Keratinocyte (primary cell): ENCODE measurements at regions not wholly inside any gene's neighbourhood (a gene's known extent, or its start where the extent isn't known, plus 50 kb on each side); places are given as distances from the start of the nearest gene placed in this dataset.

Source experiments
- DNase-seq: peaks from one replicate; pipeline ENCODE4 v3.0.0-alpha.2; 2011; ENCODE audit warnings: low read depth, missing footprints, low spot score
- FAIRE-seq: peaks from 2 replicates; lab custom pipeline; 2011; peaks lifted over from hg19 to GRCh38; lab: Jason Lieb, UNC
- H2AFZ ChIP-seq: 2 replicates; pipeline ENCODE4 v1.6.0; 2012; ENCODE audit warnings: low read length, control low read depth, inconsistent platforms; ENCODE audit not compliant: control insufficient read depth
- H3K27ac ChIP-seq: 2 replicates; pipeline ENCODE4 v1.5.1; 2011; ENCODE audit warnings: low read length; ENCODE audit not compliant: control insufficient read depth, insufficient read depth
- H3K27me3 ChIP-seq: 3 replicates; pipeline ENCODE4 v1.6.0; 2011; ENCODE audit warnings: low read length; ENCODE audit not compliant: control insufficient read depth, insufficient read depth; ENCODE audit errors: extremely low read depth
- H3K36me3 ChIP-seq, 2 experiments: 2 replicates in 1 of 2; 3 replicates in 1 of 2; pipeline ENCODE4 v1.5.1; 2011; ENCODE audit warnings: low read length in 2 of 2, mild to moderate bottlenecking in 1 of 2; ENCODE audit not compliant: control insufficient read depth in 2 of 2, insufficient read depth in 2 of 2; ENCODE audit errors: extremely low read depth in 1 of 2
- H3K4me1 ChIP-seq: 3 replicates; pipeline ENCODE4 v1.5.1; 2011; ENCODE audit warnings: low read length; ENCODE audit not compliant: control insufficient read depth, insufficient read depth; ENCODE audit errors: extremely low read depth
- H3K4me2 ChIP-seq: 3 replicates; pipeline ENCODE4 v1.6.0; 2011; ENCODE audit warnings: low read depth, low read length; ENCODE audit not compliant: control insufficient read depth, insufficient read depth; ENCODE audit errors: extremely low read depth
- H3K4me3 ChIP-seq, 3 experiments: fragments of 200-600 bp in 1 of 3; sonication (generic) in 1 of 3; 2 replicates in 2 of 3; 3 replicates in 1 of 3; pipeline ENCODE4 v1.5.1; 2011 to 2016; ENCODE audit warnings: low read length in 3 of 3, mild to moderate bottlenecking in 3 of 3, control low read depth in 2 of 3, inconsistent platforms in 1 of 3, low read depth in 1 of 3, mixed read lengths in 1 of 3, mixed run types in 1 of 3, moderate library complexity in 1 of 3; ENCODE audit not compliant: control insufficient read depth in 2 of 3, insufficient read depth in 2 of 3; ENCODE audit errors: extremely low read depth in 1 of 3
- H3K79me2 ChIP-seq: 2 replicates; pipeline ENCODE4 v1.6.0; 2012; ENCODE audit warnings: low read length; ENCODE audit not compliant: control insufficient read depth, insufficient read depth
- H3K9ac ChIP-seq: 3 replicates; pipeline ENCODE4 v1.6.0; 2011; ENCODE audit warnings: low read length; ENCODE audit not compliant: control insufficient read depth, insufficient read depth; ENCODE audit errors: extremely low read depth
- H3K9me1 ChIP-seq: 3 replicates; pipeline ENCODE4 v1.6.0; 2011; ENCODE audit warnings: low read length; ENCODE audit not compliant: control insufficient read depth, insufficient read depth; ENCODE audit errors: extremely low read depth
- H3K9me3 ChIP-seq: 2 replicates; pipeline ENCODE4 v1.5.1; 2012; ENCODE audit warnings: low read depth, low read length; ENCODE audit not compliant: control insufficient read depth
- H4K20me1 ChIP-seq: 3 replicates; pipeline ENCODE4 v1.6.0; 2011; ENCODE audit warnings: low read length; ENCODE audit not compliant: control insufficient read depth, insufficient read depth; ENCODE audit errors: extremely low read depth
- CTCF ChIP-seq, 3 experiments: IDR thresholded peaks in 1 of 3; conservative IDR thresholded peaks in 1 of 3; optimal IDR thresholded peaks in 1 of 3; 2 replicates in 2 of 3; 3 replicates in 1 of 3; pipeline versions ENCODE3 to v1.5.1; 2011; ENCODE audit warnings: low read length in 3 of 3, mild to moderate bottlenecking in 3 of 3, moderate library complexity in 2 of 3, control low read depth in 1 of 3, inconsistent platforms in 1 of 3; ENCODE audit not compliant: insufficient read depth in 2 of 3; ENCODE audit errors: extremely low read depth in 1 of 3
- EZH2 ChIP-seq: IDR thresholded peaks from one replicate; pipeline ENCODE4 v1.6.1; 2012; ENCODE audit warnings: inconsistent platforms, mild to moderate bottlenecking, low read length, moderate library complexity
- dilution Hi-C: fragments of 300-500 bp; cut with MboI; formaldehyde crosslinking; loops from one replicate; pipeline ENCODE4 v1.7.0; 2020; ENCODE audit warnings: low sequenced_read_pairs; ENCODE audit not compliant: extremely low pct_ligation_motif_present

GRCh38 chr12:118912697-118913270 lies 68.6 kb upstream of the SRRM4 start:
- DNase-seq (no peak), FAIRE-seq (no peak)
- Histone ChIP-seq H3K4me1 (no peaks in the 10 kb centered on the region), H3K9me3 (no peaks in the 10 kb centered on the region), H2AFZ (no peak overlapping the region), H3K27me3 (no peaks in the 10 kb centered on the region), H3K4me3 (no peak overlapping the region), H3K9ac (no peak overlapping the region), H4K20me1 (no peaks in the 10 kb centered on the region), H3K9me1 (no peaks in the 10 kb centered on the region), H3K27ac (no peak overlapping the region), H3K4me2 (no peak overlapping the region), H3K79me2 (no peaks in the 10 kb centered on the region), H3K36me3 (no peaks in the 10 kb centered on the region)
- TF ChIP-seq CTCF (optimal IDR thresholded peaks at IDR 0.05 in 1 of 3, IDR thresholded peaks at IDR 0.05 in 1 of 3, conservative IDR thresholded peaks at IDR 0.05 in 1 of 3; ENCODE audit: extremely low read depth in 1 of 3, insufficient read depth in 2 of 3, low read length in 3 of 3), result no peak
- TF ChIP-seq EZH2, result no peak
- dilution Hi-C loops, result no loop called here

- Histone ChIP-seq H3K4me1 (no peaks in the 10 kb centered on the region), H3K4me2 (no peak overlapping the region), H2AFZ (no peak overlapping the region), H3K9me1 (no peaks in the 10 kb centered on the region), H3K36me3 (no peaks in the 10 kb centered on the region), H4K20me1 (no peaks in the 10 kb centered on the region), H3K9me3 (no peaks in the 10 kb centered on the region), H3K9ac (no peak overlapping the region), H3K4me3 (no peak overlapping the region), H3K27ac (no peak overlapping the region), H3K79me2 (no peaks in the 10 kb centered on the region), H3K27me3 (no peaks in the 10 kb centered on the region)
- DNase-seq, result no peak
- no peak for FAIRE-seq
- no peak for TF ChIP-seq CTCF (optimal IDR thresholded peaks at IDR 0.05 in 1 of 3, IDR thresholded peaks at IDR 0.05 in 1 of 3, conservative IDR thresholded peaks at IDR 0.05 in 1 of 3; ENCODE audit: extremely low read depth in 1 of 3, insufficient read depth in 2 of 3, low read length in 3 of 3)
- no peak for TF ChIP-seq EZH2
- dilution Hi-C loops, result no loop called here
These were observed 59.6 kb upstream of the SRRM4 start for GRCh38 chr12:118921761-118922160.
